NCI-H146 (cell line): ENCODE measurements at regions not wholly inside any gene's neighbourhood (a gene's known extent, or its start where the extent isn't known, plus 50 kb on each side); places are given as distances from the start of the nearest gene placed in this dataset.
"Not testable (repeated sequence)": the region's sequence is repeated elsewhere in the genome, so short reads cannot be mapped to it uniquely, and the experiment has no call there.

Experiments
- DNase-seq: peaks from one replicate; lab custom pipeline; 2025; lab: John Stamatoyannopoulos, UW

DNA sequence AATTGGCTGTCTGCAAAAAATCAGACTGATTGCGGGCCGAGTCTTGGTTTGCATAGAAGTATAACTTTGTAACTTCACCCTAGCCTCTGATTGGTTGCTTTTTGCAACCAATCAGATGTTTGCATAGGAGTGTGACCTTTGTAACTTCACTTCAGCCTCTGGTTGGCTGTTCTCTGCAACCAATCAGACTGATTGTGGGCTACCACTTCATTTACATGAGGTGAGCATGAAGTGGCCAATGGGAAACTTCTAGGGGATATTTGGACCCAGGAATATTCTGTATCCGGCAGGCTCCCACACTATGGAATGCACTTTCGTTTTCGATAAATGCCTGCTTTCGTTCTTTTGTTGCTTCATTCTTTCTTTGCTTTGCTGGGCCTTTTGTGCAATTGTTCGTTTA lies 667.7 kb downstream of the FAM133A start:
- not testable (repeated sequence) for DNase-seq

DNA sequence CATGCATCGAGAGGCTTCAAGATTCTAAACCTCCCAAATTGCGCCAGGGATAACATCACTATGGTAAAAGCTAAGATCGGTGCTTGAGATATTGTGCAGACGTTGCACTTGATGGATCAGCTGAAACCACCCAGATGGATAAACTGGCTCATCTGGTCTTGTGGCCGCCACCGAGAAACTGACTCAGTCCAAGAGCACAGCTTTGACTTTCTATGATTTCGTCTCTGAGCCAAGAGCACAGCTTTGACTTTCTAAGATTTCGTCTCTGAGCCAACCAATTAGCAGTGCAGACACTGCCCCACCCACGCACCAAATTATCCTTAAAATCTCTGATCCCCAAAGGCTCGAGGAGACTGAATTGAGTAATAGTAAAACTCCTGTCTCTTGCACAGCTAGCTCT lies 687.2 kb downstream of the FAM133A start:
- no peak for DNase-seq

DNA sequence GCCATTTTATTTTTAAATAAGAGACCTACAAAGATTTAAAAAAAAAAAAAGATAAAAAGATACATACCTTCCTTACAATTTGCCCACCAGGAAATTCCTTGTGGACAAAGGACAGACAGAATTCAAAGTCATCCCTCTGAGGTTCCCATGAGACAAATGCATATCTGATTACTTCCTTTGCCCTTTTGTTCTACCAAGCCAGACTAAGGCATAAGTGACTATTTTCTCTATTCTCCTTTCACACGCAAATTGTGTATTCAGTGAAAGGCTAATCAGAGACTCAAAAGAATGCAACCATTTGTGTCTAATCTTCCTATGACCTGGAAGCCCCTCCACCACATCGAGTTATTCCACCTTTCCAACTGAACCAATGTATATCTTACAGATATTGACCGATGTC lies 691.7 kb downstream of the FAM133A start:
- DNase-seq: no peak

- DNase-seq: no peak
These were observed 692.6 kb downstream of the FAM133A start for GRCh38 chrX:94366616-94367015.

GRCh38 chrX:94389044-94389443 lies 715.0 kb downstream of the FAM133A start:
- DNase-seq: no peak

- DNase-seq: no peak
These were observed 726.5 kb downstream of the FAM133A start for GRCh38 chrX:94400488-94400887.

DNA sequence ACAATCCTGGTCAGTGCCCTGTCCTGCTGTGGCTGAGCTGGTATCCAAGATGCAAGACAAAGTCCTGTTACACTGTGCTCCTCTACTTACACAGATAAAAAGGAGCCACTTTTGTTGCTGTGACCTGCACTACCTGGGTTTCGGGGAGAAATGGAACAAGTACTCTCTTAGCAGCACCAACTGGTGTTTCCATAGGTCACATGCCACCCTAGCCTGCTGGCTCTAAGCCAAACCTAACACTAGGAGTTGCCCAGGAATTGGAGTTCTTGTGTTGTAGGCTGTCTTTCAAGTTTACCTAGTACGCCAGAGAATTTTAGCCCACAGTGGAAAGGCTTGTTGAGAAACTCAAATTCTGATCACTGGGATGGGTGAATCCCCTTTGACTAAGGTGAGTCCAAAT lies 727.4 kb downstream of the FAM133A start:
- no peak for DNase-seq

GRCh38 chrX:94414746-94415145 lies 740.7 kb downstream of the FAM133A start:
- DNase-seq: no peak

DNA sequence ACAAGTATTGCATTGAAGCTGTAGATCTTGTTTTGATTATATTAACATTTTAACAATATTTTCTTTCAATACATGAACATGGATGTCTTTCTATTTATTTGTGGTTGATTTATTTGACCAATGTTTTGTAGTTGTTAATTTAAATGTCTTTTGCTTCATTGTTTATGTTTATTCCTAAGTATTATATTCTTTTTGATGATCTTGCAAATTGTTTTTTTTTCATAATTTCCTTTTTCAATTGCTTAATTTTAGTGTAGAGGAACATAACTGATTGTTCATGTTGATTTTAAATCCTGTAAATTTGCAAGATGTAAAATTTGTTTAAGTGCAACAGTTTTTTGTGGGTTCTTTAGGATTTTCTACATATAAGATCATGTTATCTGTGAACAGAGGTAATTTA lies 744.1 kb downstream of the FAM133A start:
- no peak for DNase-seq

- DNase-seq: no peak
These were observed 750.5 kb downstream of the FAM133A start for GRCh38 chrX:94424456-94424855.

DNA sequence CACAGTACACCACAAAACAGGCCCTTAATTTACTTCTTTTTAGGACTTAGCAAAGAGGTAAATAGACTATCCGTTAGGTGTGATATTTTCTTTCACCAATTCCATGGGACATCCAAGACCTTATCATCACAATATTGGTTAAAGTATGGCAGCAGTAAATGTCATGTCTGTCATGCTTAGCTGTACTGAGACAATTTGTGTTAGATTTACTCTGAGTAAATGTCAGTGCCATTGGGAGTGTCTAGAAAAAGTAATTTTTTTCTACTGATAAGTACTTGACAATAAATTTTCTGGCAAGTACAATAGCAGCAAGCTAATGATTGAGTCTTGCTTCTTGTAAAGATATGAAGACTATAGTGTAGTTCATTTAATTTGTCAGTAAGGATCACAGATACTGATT lies 756.1 kb downstream of the FAM133A start:
- no peak for DNase-seq

DNA sequence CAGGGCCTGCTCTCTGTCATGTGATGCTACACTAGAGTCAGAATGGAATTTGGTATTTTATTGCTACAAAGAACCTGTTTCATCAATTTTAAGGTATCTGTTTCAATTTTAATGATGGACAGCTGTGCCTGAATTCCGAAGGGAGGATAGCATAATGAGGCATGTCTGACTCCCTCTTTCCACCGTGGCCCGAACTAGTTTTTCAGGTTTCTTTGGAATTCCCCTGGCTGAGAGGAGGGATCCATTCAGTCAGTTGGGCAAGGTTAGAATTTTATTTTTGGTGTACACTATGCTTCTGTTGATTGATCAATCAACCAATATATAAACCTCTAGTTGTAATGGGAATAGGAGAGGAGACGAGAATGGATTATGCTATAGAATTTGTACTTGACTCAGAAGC lies 761.8 kb downstream of the FAM133A start:
- DNase-seq: no peak

GRCh38 chrX:94454159-94454558 lies 780.2 kb downstream of the FAM133A start:
- DNase-seq: no peak

- no peak for DNase-seq
These were observed 780.6 kb downstream of the FAM133A start for GRCh38 chrX:94454606-94455005.

DNA sequence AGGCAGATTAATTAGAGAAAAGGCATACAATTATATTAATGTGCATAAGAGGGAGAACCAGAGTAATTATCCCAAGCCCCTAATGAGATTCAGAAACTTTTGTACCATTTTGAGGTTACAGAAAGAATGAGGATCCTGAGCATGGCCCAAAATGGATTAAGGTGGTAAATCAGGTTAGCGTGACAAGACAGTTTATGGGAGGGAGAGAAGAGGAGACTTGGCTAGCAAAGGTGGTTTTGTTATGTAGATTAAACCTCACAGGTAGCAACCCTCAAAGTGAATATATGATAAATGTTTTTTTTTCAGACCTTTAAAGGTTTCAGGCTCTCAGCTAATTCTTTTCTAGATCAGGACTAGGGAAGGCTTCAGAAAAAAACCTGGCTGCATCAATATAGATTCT lies 781.8 kb downstream of the FAM133A start:
- DNase-seq: no peak

GRCh38 chrX:94492541-94492940 lies 818.5 kb downstream of the FAM133A start:
- peak; percentile 71 for DNase-seq

DNA sequence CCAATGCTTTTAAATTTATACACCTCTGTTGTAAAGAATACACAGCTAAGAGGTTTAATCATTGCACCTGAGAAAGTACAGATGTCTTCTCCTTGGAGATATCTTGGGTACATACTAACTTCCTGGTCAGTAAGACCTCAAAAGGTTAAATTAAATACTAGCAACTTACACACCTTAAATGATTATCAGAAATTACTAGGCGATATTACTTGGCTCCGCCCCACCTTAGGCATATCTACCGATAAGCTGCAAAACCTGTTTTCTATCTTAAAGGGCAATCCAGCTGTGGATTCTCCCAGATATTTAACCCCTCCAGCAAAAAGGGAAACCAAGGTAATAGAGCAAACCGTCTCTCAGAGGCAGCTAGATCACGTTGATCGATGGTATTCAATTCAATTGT lies 819.4 kb downstream of the FAM133A start:
- DNase-seq: peak; percentile 28

DNA sequence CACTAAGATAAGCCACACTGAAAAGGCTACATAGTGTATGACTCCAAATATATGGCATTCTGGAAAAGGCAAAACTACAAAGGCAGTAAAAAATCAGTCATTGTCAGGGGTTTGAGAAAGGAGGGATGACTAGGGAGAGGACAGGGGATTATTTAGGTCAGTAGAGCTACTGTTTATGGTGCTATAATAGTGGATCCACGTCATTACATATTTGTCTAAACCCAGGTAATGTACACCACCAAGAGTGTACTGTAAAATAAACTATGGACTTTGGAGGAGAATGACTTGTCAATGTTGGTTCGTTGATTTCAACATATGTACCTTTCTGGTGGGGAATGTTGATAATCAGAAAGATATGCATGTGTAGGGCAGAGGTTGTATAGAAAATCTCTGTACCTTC lies 837.6 kb downstream of the FAM133A start:
- DNase-seq: no peak

GRCh38 chrX:94515009-94515408 lies 841.0 kb downstream of the FAM133A start:
- DNase-seq: no peak

DNA sequence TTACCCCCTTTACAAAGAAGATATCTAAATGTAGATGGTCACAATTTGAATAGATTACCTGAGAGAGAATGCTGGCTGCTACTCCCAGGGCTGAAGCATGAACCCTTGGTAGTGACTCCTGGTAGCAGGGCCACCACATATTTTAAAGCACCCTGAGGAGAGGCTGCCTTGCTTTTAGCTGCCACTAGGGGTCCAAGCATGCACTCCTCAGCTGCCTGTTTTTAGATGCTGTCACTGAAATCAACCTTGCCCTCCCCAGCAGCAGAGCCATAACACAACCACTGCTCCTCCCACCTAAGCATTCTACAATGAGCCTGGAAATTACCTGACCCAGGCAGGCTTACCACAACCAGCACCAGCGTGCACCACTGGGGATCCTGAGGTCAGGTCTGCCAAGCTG lies 850.9 kb downstream of the FAM133A start:
- no peak for DNase-seq

GRCh38 chrX:94545722-94546121 lies 871.7 kb downstream of the FAM133A start:
- DNase-seq: no peak

- DNase-seq: no peak
These were observed 877.8 kb downstream of the FAM133A start for GRCh38 chrX:94551831-94552230.

DNA sequence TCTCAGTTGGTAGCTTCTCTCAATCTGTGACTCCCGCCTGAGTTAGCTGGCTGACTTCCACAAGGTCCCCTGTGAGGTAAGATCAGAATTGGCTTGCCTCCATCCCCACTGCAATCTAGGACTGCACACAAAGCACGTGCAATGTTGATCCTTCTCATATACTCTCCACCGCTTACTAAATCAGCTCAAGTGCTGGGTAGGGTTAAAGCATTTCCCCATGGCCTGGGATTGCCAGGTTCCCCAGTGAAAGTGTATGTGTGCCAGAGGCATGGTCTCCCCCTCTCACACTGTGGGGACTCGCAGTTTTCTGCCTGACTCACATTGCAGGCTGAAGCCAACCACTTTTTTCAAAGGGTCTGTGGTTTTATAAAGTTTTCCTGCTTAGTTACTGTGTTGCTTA lies 886.9 kb downstream of the FAM133A start:
- DNase-seq: no peak

DNA sequence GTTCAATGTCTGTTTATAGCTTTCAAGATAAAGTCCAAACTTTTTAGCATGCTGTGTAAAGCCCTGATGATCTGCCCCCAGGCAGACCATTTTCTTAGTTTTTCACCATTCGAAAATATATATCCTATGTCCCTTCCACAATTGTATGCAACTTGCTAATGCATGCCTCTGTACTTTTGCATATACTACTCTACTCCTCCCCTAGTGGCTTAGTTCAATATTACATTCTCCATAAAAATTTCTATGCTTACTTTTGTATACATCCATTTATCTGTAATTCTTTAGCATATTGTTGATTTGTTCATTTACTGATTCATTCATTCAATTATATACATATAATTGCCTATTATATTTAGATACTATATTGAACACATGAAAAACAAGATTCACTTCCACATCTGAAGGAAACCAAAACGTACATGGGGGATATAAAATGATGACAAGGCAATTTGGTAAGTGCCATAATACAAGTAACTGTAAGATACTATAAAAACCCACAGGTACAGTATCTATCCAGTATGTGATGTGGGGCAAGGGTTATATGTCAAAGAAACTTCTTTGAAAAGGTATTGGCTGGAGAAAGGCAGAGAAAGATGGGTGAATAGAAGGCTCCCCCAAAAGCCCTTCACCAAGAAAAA lies 902.5 kb downstream of the FAM133A start:
- DNase-seq: no peak

DNA sequence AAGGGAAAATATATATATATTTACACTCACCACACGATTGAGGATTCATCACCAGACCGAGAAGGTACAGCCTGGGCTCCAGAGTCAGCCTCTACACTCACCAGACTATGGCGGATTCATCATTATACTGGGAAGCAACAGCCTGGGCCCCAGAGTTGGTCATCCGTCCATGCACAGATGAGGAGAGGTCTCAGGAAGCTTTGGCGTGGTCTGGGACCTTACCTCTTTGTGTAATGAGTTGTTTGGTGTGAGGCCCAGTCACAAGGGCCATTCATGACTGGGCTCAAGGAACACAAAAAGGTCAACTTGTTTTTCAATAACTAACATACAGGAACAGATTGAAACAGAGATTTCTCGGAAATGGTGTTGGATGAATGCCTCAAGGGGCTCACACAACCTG lies 926.1 kb downstream of the FAM133A start:
- no peak for DNase-seq
